ENCODE measurements at regions not wholly inside any gene's neighbourhood (a gene's known extent, or its start where the extent isn't known, plus 50 kb on each side); places are given as distances from the start of the nearest gene placed in this dataset.

DNA sequence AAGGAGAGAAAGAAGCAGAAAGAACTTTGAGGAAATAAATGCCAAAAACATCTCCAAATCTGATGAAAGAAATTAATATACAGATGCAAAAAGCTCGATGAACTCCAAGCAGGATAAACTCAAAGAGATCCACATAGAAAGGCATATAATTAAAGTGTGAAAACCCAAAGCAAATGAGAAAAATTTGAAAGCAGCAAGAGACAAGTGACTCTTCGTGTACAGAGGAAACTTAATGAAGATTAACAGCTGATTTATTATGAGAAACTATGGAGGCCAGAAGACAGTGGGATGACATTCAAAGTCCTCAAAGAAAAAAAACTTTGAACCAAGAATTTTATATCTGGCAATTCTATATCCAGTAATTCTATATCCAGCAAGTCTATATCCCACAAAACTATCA, 163.0 kb upstream of the TMCC3 start:
- DNase-seq, result no peak

GRCh38 chr12:94812345-94812744, 162.0 kb upstream of the TMCC3 start:
- DNase-seq, result no peak

- no peak for DNase-seq
Measured at GRCh38 chr12:94811611-94812010, 161.3 kb upstream of the TMCC3 start.

DNA sequence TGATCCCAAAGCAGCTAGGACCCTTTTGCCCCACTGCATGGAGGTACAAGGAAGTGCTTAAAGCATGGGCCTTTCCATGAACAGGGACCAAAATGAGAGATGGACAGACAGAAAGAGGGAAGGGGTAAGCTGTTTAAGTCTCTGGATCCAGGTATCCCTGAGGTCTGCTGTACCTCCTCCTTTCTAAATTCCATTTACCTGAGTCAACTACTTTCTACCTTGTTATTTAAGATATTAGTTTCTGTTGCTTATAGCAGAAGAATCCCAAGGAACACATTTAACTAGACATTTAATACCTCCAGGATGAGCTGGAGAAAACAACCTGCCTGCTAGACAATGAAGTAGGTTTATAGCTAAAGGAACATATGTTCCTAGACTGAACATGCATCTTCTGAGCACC, 157.6 kb upstream of the TMCC3 start:
- no peak for DNase-seq

GRCh38 chr12:94806617-94807016, 156.3 kb upstream of the TMCC3 start:
- no peak for DNase-seq

- no peak for DNase-seq
Measured at GRCh38 chr12:94805749-94806529, 155.6 kb upstream of the TMCC3 start.

DNA sequence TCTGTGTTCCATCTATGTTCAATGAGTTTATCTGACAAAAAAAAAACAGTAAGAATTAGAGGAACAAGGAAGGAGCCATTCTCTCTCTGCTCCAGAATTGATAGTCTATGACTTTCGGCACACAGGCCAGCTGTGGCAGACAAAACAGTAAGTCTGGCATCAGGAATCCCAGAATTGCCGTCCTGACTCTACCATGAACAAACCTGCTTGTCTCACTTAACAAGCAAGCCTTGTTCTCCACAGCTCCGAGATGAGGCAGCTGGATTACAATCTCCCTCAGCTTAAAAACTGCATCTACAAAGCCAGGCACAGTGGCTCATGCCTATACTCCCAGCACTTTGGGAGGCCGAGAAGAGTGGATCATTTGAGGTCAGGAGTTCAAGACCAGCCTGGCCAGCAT, 153.6 kb upstream of the TMCC3 start:
- no peak for DNase-seq

- no peak for DNase-seq
Measured at GRCh38 chr12:94802796-94803195, 152.4 kb upstream of the TMCC3 start.

DNA sequence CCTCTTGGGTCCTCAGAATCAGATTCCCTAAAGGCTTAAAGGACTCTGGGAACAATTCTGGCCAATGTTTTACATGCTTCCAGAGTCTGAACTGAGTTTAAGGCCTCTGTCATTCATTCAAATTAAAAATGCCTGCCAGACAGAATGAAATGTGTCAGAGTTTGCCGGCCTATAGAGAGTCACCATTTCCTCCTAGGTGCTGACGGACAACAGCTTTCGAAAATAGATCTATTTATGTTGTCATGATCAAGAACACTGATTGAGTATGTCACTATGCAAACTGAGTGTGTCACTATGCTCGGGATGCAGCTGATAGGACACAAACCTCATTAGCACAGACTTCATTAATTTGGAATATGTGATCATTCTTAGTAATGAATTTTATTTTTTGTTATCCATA, 151.4 kb upstream of the TMCC3 start:
- no peak for DNase-seq

DNA sequence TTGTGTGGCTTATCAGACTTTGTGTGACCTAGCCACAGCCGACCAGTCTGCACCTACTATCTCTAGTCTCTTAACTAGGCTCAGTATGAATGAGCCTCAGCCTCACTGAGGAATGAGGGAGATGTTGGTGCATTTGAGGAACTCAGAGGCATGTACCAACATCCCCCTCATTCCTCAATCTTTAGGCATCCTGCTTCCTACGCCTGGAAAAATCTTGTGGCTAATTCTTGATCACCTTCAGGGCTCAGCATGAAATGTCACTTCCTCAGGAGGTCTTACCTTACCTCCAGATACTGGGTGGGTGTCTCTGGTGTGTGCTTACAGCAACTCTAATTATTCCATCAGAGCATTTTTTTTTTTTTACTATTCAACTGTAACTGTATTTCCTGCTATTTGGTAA, 148.8 kb upstream of the TMCC3 start:
- DNase-seq, result no peak

GRCh38 chr12:94798113-94798512, 147.8 kb upstream of the TMCC3 start:
- DNase-seq, result no peak

- DNase-seq, result peak; percentile 4
Measured at GRCh38 chr12:94795520-94795919, 145.2 kb upstream of the TMCC3 start.

DNA sequence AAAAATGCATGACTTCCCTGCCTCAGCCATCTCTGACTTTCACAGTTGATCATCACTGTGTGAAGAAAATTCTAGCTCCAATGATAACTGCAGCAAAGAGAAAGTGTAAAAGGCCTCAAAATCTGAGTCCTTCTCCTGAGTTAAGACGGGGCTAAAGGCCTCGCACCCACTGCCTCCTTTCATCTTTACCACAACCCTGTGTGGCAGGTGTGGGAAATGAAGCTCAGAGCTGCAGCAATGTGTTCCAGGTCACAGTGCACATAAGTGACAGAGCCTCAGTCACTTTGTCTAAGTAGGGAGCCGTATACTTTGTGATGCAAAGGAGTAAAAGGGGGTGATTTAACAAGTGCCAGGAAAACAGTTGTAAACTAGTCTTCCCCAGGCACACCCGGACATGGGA, 144.7 kb upstream of the TMCC3 start:
- no peak for DNase-seq

GRCh38 chr12:94793191-94793595, 142.8 kb upstream of the TMCC3 start:
- DNase-seq, result no peak

GRCh38 chr12:94792693-94793092, 142.3 kb upstream of the TMCC3 start:
- DNase-seq, result no peak

- DNase-seq, result no peak
Measured at GRCh38 chr12:94791933-94792332, 141.6 kb upstream of the TMCC3 start.

- no peak for DNase-seq
Measured at GRCh38 chr12:94790825-94791224, 140.5 kb upstream of the TMCC3 start.

GRCh38 chr12:94790370-94790769, 140.0 kb upstream of the TMCC3 start:
- no peak for DNase-seq

DNA sequence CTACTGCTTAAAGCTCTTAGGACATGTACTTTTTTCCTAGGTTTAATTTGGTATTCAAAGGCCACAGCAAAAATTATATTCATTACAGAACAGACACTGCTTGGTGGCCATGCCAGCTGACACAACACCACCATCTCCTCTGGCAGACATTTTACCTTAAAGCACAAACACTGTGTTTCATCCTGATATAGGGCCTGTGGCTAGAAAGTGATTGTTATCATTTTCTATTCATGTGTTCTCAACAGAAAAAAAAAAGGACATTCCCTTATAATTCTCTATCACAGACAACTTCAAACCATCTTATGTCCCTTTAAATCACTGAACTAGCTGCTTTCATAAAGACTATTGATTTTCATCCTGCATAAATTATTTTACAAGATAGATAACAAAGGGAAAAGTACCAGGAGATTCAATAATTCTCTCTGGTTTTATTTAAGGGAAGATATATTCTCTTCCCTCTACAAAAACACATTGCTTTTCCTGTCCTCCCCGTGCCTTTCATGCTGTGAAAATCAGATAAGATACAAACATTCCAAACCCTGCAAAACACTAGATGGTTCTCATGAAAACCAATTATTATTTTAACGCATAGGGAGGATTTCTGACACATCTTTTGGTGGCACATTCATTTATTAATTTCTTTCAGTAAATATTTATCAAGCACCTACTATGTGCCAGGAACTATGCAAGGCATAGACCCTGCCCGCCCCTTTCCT, 139.3 kb upstream of the TMCC3 start:
- DNase-seq, result no peak

DNA sequence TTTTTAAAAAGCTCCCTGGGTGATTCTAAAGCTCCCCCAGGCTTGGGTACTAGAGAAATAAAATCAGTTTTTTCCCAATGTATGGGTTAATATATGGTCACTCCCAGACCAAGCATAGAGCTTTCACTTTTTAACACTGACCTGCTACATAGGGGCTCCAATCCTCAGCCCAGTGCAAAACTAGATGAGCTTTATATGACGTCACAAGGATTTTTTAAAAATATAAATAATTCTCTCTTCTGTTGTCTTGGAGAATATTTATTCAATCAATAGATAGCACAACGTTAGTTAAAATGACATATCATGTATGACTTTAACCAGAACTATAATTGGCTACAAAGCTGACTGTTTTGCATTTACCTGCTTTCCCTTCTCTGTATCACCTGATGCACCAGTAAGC, 137.9 kb upstream of the TMCC3 start:
- DNase-seq, result no peak

GRCh38 chr12:94786906-94787305, 136.5 kb upstream of the TMCC3 start:
- DNase-seq, result no peak

DNA sequence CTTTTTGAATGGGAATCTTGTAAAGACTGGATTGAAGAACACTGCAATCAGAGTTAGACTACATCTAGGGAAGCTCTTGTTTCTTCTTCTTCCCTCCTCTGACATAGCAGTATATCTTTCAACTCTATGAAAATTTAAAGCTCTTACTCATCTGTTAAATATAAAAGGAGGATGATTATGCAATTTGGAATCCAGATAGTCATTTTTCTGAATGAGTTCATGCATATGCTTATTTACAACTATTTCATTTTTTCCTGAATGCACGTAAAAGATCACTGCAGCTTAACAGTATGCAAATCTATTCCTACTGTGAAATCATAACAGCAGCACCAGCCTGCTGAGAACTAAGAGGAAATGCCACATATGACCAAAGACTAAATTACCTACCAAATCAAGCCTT, 133.5 kb upstream of the TMCC3 start:
- no peak for DNase-seq

DNA sequence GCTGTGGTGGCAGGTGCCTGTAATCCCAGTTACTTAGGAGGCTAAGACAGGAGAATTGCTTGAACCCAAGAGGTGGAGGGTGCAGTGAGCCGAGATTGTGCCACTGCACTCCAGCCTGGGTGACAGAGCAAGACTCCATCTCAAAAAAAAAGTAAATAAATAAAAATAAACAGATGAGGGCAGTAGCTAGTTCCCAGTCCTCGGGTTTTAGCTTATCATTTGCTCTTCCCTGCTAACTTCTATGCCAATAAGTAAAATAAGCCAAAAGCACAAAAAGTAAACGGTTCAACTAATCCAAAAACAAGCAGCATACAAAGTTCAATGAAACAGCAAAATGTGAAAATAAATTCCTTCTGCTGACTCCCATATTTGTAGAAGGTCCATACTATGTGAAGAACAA, 133.0 kb upstream of the TMCC3 start:
- no peak for DNase-seq

DNA sequence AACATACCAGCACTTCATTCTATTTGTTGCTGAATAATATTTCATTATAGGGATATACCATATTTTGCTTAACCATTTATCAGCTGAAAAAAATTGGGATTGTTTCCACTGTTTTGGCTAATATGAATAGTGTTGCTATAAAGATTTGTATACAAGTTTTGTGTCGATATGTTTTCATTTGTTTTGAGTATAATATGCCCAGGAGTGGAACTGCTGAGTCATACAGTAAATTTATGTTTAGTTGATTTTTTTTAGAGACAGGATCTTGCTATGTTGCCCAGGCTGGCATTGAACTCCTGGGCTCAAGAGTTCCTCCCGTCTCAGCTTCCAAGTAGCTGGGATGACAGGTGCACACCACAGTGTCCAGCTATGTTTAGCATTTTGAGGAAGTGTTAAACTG, 131.5 kb upstream of the TMCC3 start:
- DNase-seq, result no peak

GRCh38 chr12:94779485-94779884, 129.1 kb upstream of the TMCC3 start:
- DNase-seq, result no peak
